Mucosa of descending colon (tissue), 3 donors: ENCODE measurements at regions not wholly inside any gene's neighbourhood (a gene's known extent, or its start where the extent isn't known, plus 50 kb on each side); places are given as distances from the start of the nearest gene placed in this dataset.
A peak's percentile ranks its signal among the peaks of the same experiment; 100 is the strongest.

Experiments used
- ATAC-seq: fragments of 200-7000 bp; cut with Tn5 transposase; one replicate; pipeline ENCODE4 v1.9.1; 2020; ENCODE audit warnings: mild to moderate bottlenecking, moderate library complexity
- DNase-seq, 3 donors: peaks; one replicate each; pipeline ENCODE4 v3.0.0-alpha.2; 2020
- H3K36me3 ChIP-seq: fragments of 200-600 bp; one replicate; pipeline ENCODE4 v1.8.0; 2021; ENCODE audit warnings: low read depth, mild to moderate bottlenecking
- H3K4me1 ChIP-seq: fragments of 200-600 bp; one replicate; pipeline ENCODE4 v1.8.0; 2021; ENCODE audit warnings: low read depth, mild to moderate bottlenecking
- H3K4me3 ChIP-seq: fragments of 200-600 bp; one replicate; pipeline ENCODE4 v1.8.0; 2021; ENCODE audit warnings: mild to moderate bottlenecking
- H3K9me3 ChIP-seq: fragments of 200-600 bp; one replicate; pipeline ENCODE4 v1.8.0; 2021; ENCODE audit warnings: mild to moderate bottlenecking
- CTCF ChIP-seq: fragments of 200-600 bp; IDR thresholded peaks from one replicate; pipeline ENCODE4 v1.8.0; 2022; ENCODE audit warnings: antibody characterized with exemption, mild to moderate bottlenecking
- intact Hi-C, 2 donors: fragments of 100-400 bp; cut with DNase I in 1 of 2; cut with micrococcal nuclease in 1 of 2; formaldehyde crosslinking; loops; one replicate each; pipeline versions ENCODE4 v1.11.0 to v1.11.1; 2022; cut with DNase I, micrococcal nuclease
- donor health status: DM: no; HTN: no; CAD: no; lungs with moderate emphysema.
- donor health status: DM: no; HTN: no; CAD: no.
- donor health status: DM: no; HTN: yes; CAD: no.

- no peaks in the 10 kb centered on the region for H3K9me3 ChIP-seq
- H3K4me3 ChIP-seq = no peak overlapping the region
- intact Hi-C loops = loop anchor here in 1 of 2 donors (10.0 kb wide), 1 partner anchor 390 kb away; no protein-coding TSS in a partner anchor
- no peaks in the 10 kb centered on the region for H3K4me1 ChIP-seq
- ATAC-seq = peak; percentile 58
- peak in 1 of 3 donors; percentile 11 for DNase-seq
- no peaks in the 10 kb centered on the region for H3K36me3 ChIP-seq
- no peak for TF ChIP-seq CTCF
Observed at GRCh38 chr7:121605317-121605680, 209.2 kb upstream of the FAM3C start.

- no peak overlapping the region for H3K4me3 ChIP-seq
- H3K4me1 ChIP-seq = no peaks in the 10 kb centered on the region
- DNase-seq (no peak), ATAC-seq (no peak)
- intact Hi-C loops = loop anchor here in 1 of 2 donors (10.0 kb wide), 1 partner anchor 390 kb away; no protein-coding TSS in a partner anchor
- H3K36me3 ChIP-seq = no peaks in the 10 kb centered on the region
- TF ChIP-seq CTCF = no peak
- H3K9me3 ChIP-seq = no peaks in the 10 kb centered on the region
Observed at GRCh38 chr7:121604627-121605316, 208.7 kb upstream of the FAM3C start.

- TF ChIP-seq CTCF = no peak
- DNase-seq (no peak), ATAC-seq (no peak)
- Histone ChIP-seq H3K4me3 (no peak overlapping the region), H3K9me3 (no peaks in the 10 kb centered on the region), H3K36me3 (no peaks in the 10 kb centered on the region), H3K4me1 (no peaks in the 10 kb centered on the region)
- intact Hi-C loops = loop anchor here in 1 of 2 donors (10.0 kb wide), 1 partner anchor 391 kb away; no protein-coding TSS in a partner anchor
Observed at GRCh38 chr7:121603886-121604285, 207.8 kb upstream of the FAM3C start.

- DNase-seq (no peak), ATAC-seq (no peak)
- no peaks in the 10 kb centered on the region for H3K9me3 ChIP-seq
- intact Hi-C loops = loop anchor here in 1 of 2 donors (10.0 kb wide), 1 partner anchor 395 kb away; no protein-coding TSS in a partner anchor
- H3K4me3 ChIP-seq = no peak overlapping the region
- H3K36me3 ChIP-seq = no peaks in the 10 kb centered on the region
- no peak for TF ChIP-seq CTCF
- H3K4me1 ChIP-seq = no peaks in the 10 kb centered on the region
Observed at GRCh38 chr7:121599887-121600286, 203.8 kb upstream of the FAM3C start.

- no peaks in the 10 kb centered on the region for H3K36me3 ChIP-seq
- TF ChIP-seq CTCF = no peak
- H3K4me1 ChIP-seq = no peaks in the 10 kb centered on the region
- no peak overlapping the region for H3K4me3 ChIP-seq
- intact Hi-C loops = no loop called here
- DNase-seq (no peak), ATAC-seq (no peak)
- no peaks in the 10 kb centered on the region for H3K9me3 ChIP-seq
Observed at GRCh38 chr7:121595758-121596696, 199.9 kb upstream of the FAM3C start.
